NCI-H128 (cell line): ENCODE measurements at regions not wholly inside any gene's neighbourhood (a gene's known extent, or its start where the extent isn't known, plus 50 kb on each side); places are given as distances from the start of the nearest gene placed in this dataset.
"Not testable (repeated sequence)": the region's sequence is repeated elsewhere in the genome, so short reads cannot be mapped to it uniquely, and the experiment has no call there.

ENCODE experiments used
- DNase-seq: peaks from one replicate; lab custom pipeline; 2025; ENCODE audit not compliant: unreplicated experiment; lab: John Stamatoyannopoulos, UW

- DNase-seq = no peak
Measured at GRCh38 chr6:140372064-140372463, 997.6 kb upstream of the CITED2 start.

- DNase-seq = no peak
Measured at GRCh38 chr6:140370976-140371870, 996.8 kb upstream of the CITED2 start.

GRCh38 chr6:140370441-140370840 is 996.0 kb upstream of the CITED2 start:
- DNase-seq = no peak

- DNase-seq = no peak
Measured at GRCh38 chr6:140366991-140367390, 992.5 kb upstream of the CITED2 start.

- DNase-seq = no peak
Measured at GRCh38 chr6:140364916-140365315, 990.5 kb upstream of the CITED2 start.

- no peak for DNase-seq
Measured at GRCh38 chr6:140360651-140361050, 986.2 kb upstream of the CITED2 start.

- DNase-seq = no peak
Measured at GRCh38 chr6:140355476-140355875, 981.0 kb upstream of the CITED2 start.

- no peak for DNase-seq
Measured at GRCh38 chr6:140354296-140354695, 979.8 kb upstream of the CITED2 start.

GRCh38 chr6:140353536-140353935 is 979.1 kb upstream of the CITED2 start:
- no peak for DNase-seq

- no peak for DNase-seq
Measured at GRCh38 chr6:140346428-140346827, 972.0 kb upstream of the CITED2 start.

- no peak for DNase-seq
Measured at GRCh38 chr6:140345935-140346334, 971.5 kb upstream of the CITED2 start.

- no peak for DNase-seq
Measured at GRCh38 chr6:140344142-140344913, 969.9 kb upstream of the CITED2 start.

- DNase-seq = no peak
Measured at GRCh38 chr6:140343128-140343527, 968.7 kb upstream of the CITED2 start.

GRCh38 chr6:140341272-140341671 is 966.8 kb upstream of the CITED2 start:
- DNase-seq = no peak

- no peak for DNase-seq
Measured at GRCh38 chr6:140340795-140341194, 966.3 kb upstream of the CITED2 start.

- DNase-seq = not testable (repeated sequence)
Measured at GRCh38 chr6:140339084-140339483, 964.6 kb upstream of the CITED2 start.

GRCh38 chr6:140321891-140322290 is 947.4 kb upstream of the CITED2 start:
- no peak for DNase-seq

- DNase-seq = no peak
Measured at GRCh38 chr6:140320081-140321080, 945.9 kb upstream of the CITED2 start.

GRCh38 chr6:140319209-140319608 is 944.8 kb upstream of the CITED2 start:
- no peak for DNase-seq

GRCh38 chr6:140318408-140318807 is 944.0 kb upstream of the CITED2 start:
- no peak for DNase-seq

GRCh38 chr6:140317950-140318349 is 943.5 kb upstream of the CITED2 start:
- DNase-seq = no peak
